ENCODE measurements at regions not wholly inside any gene's neighbourhood (a gene's known extent, or its start where the extent isn't known, plus 50 kb on each side); places are given as distances from the start of the nearest gene placed in this dataset.
A peak's percentile ranks its signal among the peaks of the same experiment; 100 is the strongest.
"Not testable (repeated sequence)": the region's sequence is repeated elsewhere in the genome, so short reads cannot be mapped to it uniquely, and the experiment has no call there.

- no peak for FAIRE-seq
These were observed 1765.8 kb downstream of the SLITRK1 start for GRCh38 chr13:82116422-82116989.

- no peak for FAIRE-seq
These were observed 1766.9 kb downstream of the SLITRK1 start for GRCh38 chr13:82115391-82115790.

DNA sequence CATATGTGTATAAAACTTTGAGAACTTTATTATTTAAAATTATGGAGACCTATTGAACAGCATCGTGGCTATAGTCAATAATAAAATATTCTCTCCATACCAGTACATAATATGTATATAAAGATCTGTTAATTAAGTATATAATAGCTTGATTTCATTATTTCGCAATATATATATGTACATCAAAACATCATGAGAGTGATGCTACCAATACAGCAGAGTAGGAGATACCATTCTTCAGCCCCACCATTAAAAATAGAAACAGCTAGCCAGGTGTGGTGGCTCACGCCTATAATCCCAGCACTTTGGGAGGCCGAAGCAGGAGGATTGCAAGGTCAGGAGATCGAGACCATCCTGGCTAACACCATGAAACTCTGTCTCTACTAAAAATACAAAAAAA is 1755.3 kb upstream of the SPRY2 start:
- FAIRE-seq: no peak

DNA sequence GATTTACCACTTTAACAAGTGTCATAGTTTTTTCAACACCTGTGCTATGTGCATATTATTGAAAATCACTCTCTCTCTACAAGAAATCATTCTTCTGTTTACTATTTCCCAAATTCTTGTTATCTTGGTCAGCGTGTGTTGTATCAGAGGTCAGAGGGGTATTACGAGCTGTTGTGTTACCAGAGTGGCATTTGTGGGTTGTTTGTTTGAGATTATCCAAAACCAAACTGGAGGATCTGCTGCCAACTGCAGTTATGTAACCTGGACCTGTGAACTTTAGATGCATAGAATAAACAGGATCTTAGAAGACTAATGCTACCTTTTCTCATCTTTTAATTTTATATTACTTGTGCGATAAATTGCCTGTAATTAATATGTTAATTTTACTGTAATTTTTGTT is 1751.4 kb upstream of the SPRY2 start:
- no peak for FAIRE-seq

- FAIRE-seq: no peak
These were observed 1747.9 kb upstream of the SPRY2 start for GRCh38 chr13:82088781-82089180.

DNA sequence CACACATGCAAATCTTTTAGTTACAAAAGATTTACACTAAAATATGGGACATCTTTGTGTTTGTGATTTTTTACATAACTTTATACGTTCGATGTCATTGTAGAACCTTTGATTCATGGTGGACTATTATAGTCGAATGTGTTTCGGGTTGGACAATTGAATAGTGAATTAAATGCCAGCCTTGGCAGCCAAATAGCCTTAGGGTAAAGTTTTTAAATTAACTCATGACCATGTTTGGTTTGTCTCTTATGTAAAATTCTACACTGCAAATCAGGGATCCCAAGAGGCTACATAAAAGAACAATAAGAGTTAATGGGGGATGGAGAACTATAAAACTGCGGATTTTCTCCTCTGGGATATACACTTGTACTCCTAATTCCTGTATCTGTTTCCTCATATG is 1735.6 kb upstream of the SPRY2 start:
- FAIRE-seq: no peak

GRCh38 chr13:82070416-82070815 is 1729.5 kb upstream of the SPRY2 start:
- FAIRE-seq: no peak

DNA sequence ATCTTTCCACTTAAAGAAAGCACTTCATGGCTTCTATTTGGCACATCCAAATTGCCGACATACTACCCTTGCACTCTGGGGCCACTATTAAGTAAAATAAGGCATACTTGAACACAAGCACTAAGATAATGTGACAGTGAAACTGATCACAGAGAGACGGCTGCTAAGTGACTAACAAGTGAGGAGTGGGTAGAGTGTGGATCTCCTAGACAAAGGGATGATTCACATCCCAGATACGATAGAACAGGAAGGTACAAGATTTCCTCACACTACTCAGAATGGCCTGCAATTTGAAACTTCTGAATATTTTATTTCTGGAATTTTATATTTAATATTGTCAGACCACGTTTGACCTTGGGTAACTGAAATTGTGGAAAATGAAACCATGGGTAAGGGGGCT is 1721.8 kb upstream of the SPRY2 start:
- FAIRE-seq: no peak

- no peak for FAIRE-seq
These were observed 1717.4 kb upstream of the SPRY2 start for GRCh38 chr13:82058364-82058763.

GRCh38 chr13:82045316-82045715 is 1704.4 kb upstream of the SPRY2 start:
- FAIRE-seq: not testable (repeated sequence)

DNA sequence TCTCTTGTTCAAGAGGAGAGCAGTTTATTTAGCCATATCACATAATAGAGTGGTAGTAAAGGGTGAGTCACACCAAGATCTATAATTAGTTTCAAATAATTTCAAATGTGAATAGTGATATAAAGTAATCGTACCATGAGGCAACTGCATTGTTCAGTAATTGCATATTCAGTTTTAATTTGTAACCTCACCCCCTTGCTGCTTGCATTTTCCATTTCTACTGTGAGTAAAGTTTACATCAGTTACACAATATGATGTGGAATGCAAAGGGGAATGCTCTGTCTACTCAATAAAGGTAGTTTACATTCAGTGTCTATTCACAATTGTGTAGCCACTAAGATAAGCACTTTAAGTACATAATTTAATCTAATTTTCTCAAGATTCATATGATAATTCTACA is 1695.7 kb upstream of the SPRY2 start:
- FAIRE-seq: no peak

DNA sequence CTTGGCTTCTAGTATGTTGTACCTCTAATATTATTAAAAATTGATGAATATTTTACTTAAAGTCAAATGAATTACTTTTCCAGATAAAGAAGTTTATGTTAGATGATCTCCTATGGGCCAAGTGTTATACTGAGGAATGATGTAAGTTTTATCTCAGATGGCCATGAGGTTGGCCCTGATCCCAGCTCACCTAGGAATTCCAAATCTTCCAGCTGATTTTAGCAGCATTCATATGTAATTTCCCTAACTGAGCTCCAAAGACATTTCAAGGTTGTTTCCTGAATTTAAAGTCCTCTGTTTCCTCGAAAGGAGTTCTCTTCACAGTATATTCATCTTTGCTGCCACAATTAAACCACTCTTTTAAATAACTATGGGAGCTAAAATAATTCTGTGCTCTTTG is 1670.4 kb upstream of the SPRY2 start:
- no peak for FAIRE-seq

- FAIRE-seq: no peak
These were observed 1669.9 kb upstream of the SPRY2 start for GRCh38 chr13:82010780-82011179.

DNA sequence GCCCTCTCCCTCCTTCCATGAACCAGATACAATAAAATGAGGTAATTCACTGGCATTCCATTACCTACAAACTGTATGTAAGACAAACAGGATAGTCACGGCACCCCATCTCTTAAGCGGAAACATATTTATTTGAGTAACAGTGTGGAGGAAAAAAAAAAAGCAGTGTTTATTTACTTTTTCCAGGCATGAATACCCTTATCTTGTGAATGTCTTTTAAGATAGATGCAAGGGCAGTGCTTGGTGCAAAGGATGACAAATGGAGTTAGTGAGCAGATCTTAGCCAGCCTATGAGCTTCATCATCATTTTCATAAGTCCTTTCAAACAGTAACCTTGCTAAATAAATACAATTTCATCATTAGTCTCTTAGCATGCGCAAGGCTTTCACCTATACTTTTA is 1661.8 kb upstream of the SPRY2 start:
- no peak for FAIRE-seq

DNA sequence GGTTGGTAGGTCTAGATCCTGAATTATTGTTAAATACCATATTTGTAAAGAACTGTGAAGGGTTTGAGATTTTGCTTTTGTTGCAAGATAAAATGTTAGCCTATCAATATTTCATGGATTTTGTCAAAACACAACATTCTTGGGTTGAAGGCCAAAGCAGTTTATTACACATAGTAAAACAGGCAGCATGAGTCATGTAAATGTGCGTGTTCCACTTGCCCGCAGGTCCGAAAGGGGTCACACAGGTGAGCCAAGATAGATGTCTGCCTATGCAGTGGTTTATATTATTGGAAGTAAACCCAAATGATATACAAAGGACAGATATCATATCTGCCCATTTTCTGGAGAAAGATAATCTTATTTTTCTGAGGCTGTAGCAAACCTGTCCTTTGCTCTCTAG is 1654.4 kb upstream of the SPRY2 start:
- FAIRE-seq: no peak

GRCh38 chr13:81990652-81991051 is 1649.7 kb upstream of the SPRY2 start:
- no peak for FAIRE-seq

GRCh38 chr13:81988567-81988966 is 1647.6 kb upstream of the SPRY2 start:
- no peak for FAIRE-seq

DNA sequence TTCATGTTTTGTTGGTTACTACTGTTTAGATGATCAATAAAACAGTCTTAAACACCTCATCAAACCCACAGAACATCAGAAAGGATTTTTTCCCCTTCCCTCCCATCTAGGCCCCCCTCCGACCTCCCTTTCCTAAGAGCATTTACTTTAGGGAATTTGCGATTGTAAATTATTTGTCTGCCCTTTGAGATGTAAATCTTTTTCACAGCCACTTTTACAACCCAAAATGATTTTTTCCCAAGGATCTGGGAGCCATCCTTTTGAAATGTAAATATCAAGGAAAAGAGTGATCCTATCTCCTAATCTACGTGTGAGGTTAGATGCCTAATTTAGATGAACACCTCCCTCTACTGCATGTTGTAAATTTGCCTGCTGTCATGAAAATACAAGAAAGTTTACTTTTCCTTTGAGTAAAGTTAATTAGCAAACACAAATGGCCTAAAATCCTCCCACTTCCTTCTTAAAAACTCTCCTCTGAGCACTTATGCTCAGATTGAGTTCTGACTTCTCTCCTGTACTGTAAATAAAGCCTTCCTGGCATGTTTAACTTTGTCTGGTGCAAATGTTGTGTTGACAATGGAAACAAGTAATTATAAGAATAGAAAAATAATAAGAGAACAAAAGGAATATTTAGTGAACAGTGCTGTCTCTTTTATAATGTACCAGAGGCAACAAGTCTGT is 1646.9 kb upstream of the SPRY2 start:
- FAIRE-seq: no peak

GRCh38 chr13:81987159-81987558 is 1646.2 kb upstream of the SPRY2 start:
- no peak for FAIRE-seq

DNA sequence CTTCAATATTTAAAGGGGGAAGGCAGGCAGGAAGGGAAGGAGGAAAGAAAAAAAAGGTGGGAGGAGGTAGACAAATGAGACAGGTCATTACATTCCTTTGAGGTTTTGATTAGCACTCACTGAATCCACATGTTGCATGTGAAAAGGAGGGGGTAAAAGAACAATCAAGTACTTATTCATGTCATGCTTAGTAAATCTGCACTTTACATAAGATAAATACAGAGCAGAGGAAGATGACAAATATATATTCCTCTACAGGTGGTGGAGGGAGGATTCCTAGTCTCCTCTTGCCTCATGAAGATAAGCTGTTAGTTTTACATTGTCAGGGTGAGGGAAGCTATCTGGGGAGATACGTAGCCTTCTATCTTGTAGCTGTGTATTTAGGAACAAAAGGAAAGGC is 1645.4 kb upstream of the SPRY2 start:
- FAIRE-seq: no peak

GRCh38 chr13:81957121-81957520 is 1616.2 kb upstream of the SPRY2 start:
- no peak for FAIRE-seq

DNA sequence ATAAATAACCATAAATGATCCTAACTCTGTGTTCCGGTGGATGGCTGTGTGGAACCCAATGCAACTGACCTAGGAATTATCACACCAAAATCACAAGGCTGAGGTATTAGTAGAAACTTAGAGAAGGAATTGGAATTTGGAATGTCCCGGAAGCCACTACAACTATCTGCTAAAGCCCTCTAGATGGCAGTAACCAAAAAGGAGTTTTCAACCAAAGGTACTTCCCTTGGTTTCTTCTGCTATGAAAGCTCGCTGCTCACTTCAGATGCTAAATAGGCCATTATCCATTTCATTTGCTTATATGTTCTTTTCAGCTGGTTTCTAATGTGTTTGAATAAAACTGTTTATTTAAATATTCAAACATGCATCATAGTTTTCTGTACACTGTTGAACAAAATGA is 1589.1 kb upstream of the SPRY2 start:
- FAIRE-seq: peak; percentile 65

GRCh38 chr13:81927347-81927746 is 1586.4 kb upstream of the SPRY2 start:
- FAIRE-seq: no peak

- no peak for FAIRE-seq
These were observed 1576.9 kb upstream of the SPRY2 start for GRCh38 chr13:81917810-81918209.

DNA sequence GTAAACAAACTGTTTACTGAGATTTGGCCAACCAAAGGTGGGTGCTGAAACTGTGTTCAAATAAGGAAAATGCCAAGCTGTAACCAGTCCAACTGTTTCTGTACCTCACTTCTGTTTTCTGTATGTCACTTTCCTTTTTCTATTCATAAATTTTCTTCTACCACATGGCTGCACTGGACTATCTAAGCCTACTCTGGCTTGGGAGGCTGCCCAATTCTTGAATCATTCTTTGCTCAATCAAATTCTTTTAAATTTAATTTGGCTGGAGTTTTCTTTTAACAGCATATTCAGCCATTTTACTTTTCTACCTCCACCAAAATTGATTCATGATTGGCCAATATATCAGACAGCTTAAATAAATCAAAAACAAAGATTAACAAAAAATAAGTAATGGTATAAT is 1575.5 kb upstream of the SPRY2 start:
- no peak for FAIRE-seq
